ENCODE measurements at regions not wholly inside any gene's neighbourhood (a gene's known extent, or its start where the extent isn't known, plus 50 kb on each side); places are given as distances from the start of the nearest gene placed in this dataset.

GRCh38 chr7:118737935-118738334 is 513.4 kb downstream of the ANKRD7 start:
- Histone ChIP-seq H2AFZ (ENCODE audit: low read depth, low read length, severe bottlenecking) (no peak overlapping the region), H3F3A (ENCODE audit: insufficient read depth) (no peaks in the 10 kb centered on the region), H3K9me2 (replicated peaks; ENCODE audit: insufficient read depth, low read length) (no peaks in the 10 kb centered on the region), H3K4me2 (ENCODE audit: low read depth, low read length, poor library complexity, severe bottlenecking) (no peak overlapping the region), H3K79me2 (ENCODE audit: insufficient read depth, low read length) (no peaks in the 10 kb centered on the region), H3K27ac (ENCODE audit: low read depth, low read length) (no peak overlapping the region), H3K27me3 (ENCODE audit: low read length) (no peaks in the 10 kb centered on the region), H3K9me3 (ENCODE audit: insufficient read depth, low read length) (no peaks in the 10 kb centered on the region), H3K4me3 (ENCODE audit: insufficient read depth, low read length, poor library complexity, severe bottlenecking) (no peak overlapping the region), H4K20me1 (ENCODE audit: low read depth, low read length) (no peaks in the 10 kb centered on the region), H3K9ac (ENCODE audit: low read length) (no peak overlapping the region), H3K36me3 (ENCODE audit: low read length) (no peaks in the 10 kb centered on the region)
- TF ChIP-seq CTCF (IDR thresholded peaks at IDR 0.05; ENCODE audit: insufficient read depth, low read length, poor library complexity, severe bottlenecking) (no peak), EZH2phosphoT487 (conservative IDR thresholded peaks at IDR 0.05; ENCODE audit: low read length) (no peak)

- no peaks in the 10 kb centered on the region for H4K20me1 ChIP-seq (ENCODE audit: low read depth, low read length)
- H3K4me2 ChIP-seq (ENCODE audit: low read depth, low read length, poor library complexity, severe bottlenecking): no peak overlapping the region
- H3K9me3 ChIP-seq (ENCODE audit: insufficient read depth, low read length): no peaks in the 10 kb centered on the region
- no peaks in the 10 kb centered on the region for H3K79me2 ChIP-seq (ENCODE audit: insufficient read depth, low read length)
- no peak overlapping the region for H3K4me3 ChIP-seq (ENCODE audit: insufficient read depth, low read length, poor library complexity, severe bottlenecking)
- H3F3A ChIP-seq (ENCODE audit: insufficient read depth): no peaks in the 10 kb centered on the region
- no peak overlapping the region for H3K27ac ChIP-seq (ENCODE audit: low read depth, low read length)
- H3K9me2 ChIP-seq (replicated peaks; ENCODE audit: insufficient read depth, low read length): no peaks in the 10 kb centered on the region
- no peaks in the 10 kb centered on the region for H3K36me3 ChIP-seq (ENCODE audit: low read length)
- no peak for TF ChIP-seq EZH2phosphoT487 (conservative IDR thresholded peaks at IDR 0.05; ENCODE audit: low read length)
- no peak for TF ChIP-seq CTCF (IDR thresholded peaks at IDR 0.05; ENCODE audit: insufficient read depth, low read length, poor library complexity, severe bottlenecking)
- no peak overlapping the region for H2AFZ ChIP-seq (ENCODE audit: low read depth, low read length, severe bottlenecking)
- H3K27me3 ChIP-seq (ENCODE audit: low read length): no peaks in the 10 kb centered on the region
- no peak overlapping the region for H3K9ac ChIP-seq (ENCODE audit: low read length)
Observed at GRCh38 chr7:118745927-118746326, 521.4 kb downstream of the ANKRD7 start.

- no peak for TF ChIP-seq CTCF (IDR thresholded peaks at IDR 0.05; ENCODE audit: insufficient read depth, low read length, poor library complexity, severe bottlenecking)
- TF ChIP-seq EZH2phosphoT487 (conservative IDR thresholded peaks at IDR 0.05; ENCODE audit: low read length): no peak
- Histone ChIP-seq H3K27ac (ENCODE audit: low read depth, low read length) (no peak overlapping the region), H3K36me3 (ENCODE audit: low read length) (no peaks in the 10 kb centered on the region), H3K9ac (ENCODE audit: low read length) (no peak overlapping the region), H3K79me2 (ENCODE audit: insufficient read depth, low read length) (no peaks in the 10 kb centered on the region), H2AFZ (ENCODE audit: low read depth, low read length, severe bottlenecking) (no peak overlapping the region), H3K4me3 (ENCODE audit: insufficient read depth, low read length, poor library complexity, severe bottlenecking) (no peak overlapping the region), H3K9me2 (replicated peaks; ENCODE audit: insufficient read depth, low read length) (no peaks in the 10 kb centered on the region), H4K20me1 (ENCODE audit: low read depth, low read length) (no peaks in the 10 kb centered on the region), H3K27me3 (ENCODE audit: low read length) (no peaks in the 10 kb centered on the region), H3F3A (ENCODE audit: insufficient read depth) (no peaks in the 10 kb centered on the region), H3K9me3 (ENCODE audit: insufficient read depth, low read length) (no peaks in the 10 kb centered on the region), H3K4me2 (ENCODE audit: low read depth, low read length, poor library complexity, severe bottlenecking) (no peak overlapping the region)
Observed at GRCh38 chr7:118747473-118747872, 523.0 kb downstream of the ANKRD7 start.
